GM21786 (cell line): ENCODE measurements at regions not wholly inside any gene's neighbourhood (a gene's known extent, or its start where the extent isn't known, plus 50 kb on each side); places are given as distances from the start of the nearest gene placed in this dataset.

Source experiments
- ATAC-seq: cut with Tn5 transposase; IDR thresholded peaks from one replicate; pipeline ENCODE4 v1.9.1; 2021; ENCODE audit not compliant: unreplicated experiment

DNA sequence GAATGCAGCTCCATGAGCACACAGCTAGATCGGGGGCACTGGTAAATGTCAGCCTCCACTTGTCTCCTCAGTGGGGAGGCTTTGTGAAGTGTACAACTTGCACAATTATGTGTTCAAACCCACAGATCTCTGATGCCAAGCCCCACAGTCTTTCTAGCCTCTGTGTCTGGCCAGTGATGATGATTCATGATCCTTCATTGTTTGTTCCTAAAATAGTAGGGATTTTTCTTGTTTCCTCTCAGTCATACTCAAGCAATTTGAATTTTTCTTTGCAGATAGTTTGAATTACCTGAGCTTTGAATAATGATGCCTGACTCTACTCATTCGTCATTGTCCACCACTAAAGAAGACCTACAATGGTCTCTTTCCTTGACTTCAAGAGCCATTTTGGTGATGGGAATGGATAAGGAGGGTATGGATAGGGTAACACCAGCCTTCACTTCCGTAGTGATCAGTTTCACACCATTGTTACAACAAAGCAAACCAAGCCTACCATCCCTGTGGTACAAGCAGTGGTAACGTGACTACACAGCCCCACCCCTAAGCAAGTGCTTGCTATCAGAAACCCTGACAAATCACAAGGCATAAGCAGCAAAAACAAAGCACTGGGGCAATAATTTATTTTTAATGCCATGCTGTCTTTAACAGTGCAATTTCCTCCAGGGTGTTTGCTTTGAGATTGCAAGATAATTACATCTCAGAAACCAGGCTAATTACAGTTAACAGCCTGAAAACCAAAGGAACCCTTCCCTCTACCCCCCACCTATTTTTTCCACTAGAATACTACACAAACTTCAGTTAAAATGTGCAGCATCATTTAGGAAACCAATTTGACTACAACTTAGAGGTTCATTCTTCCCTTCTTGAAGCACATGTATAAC is 114.1 kb upstream of the PPP2R3A start:
- ATAC-seq, result no peak

- no peak for ATAC-seq
Observed at GRCh38 chr3:135853981-135854380, 111.5 kb upstream of the PPP2R3A start.

GRCh38 chr3:135860761-135861160 is 104.8 kb upstream of the PPP2R3A start:
- no peak for ATAC-seq

DNA sequence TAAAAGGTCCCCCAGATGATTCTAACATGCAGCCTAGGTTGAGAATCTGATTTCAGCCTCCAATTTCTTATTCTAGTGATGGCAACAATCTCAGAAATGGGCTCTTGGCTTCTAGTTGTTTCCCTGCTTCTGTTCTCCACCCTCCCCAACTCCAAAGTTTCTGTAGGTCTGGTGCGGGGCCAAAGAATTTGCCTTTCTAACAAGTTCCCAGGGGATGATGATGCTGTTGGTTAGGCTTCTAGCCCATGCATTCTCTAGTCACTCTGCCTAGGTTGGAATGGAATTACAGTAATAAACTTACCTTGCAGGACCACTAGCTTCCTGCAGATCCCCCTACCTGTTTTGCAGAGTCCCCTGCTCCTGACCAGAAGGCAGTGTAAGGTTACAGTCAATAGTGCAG is 103.2 kb upstream of the PPP2R3A start:
- no peak for ATAC-seq

DNA sequence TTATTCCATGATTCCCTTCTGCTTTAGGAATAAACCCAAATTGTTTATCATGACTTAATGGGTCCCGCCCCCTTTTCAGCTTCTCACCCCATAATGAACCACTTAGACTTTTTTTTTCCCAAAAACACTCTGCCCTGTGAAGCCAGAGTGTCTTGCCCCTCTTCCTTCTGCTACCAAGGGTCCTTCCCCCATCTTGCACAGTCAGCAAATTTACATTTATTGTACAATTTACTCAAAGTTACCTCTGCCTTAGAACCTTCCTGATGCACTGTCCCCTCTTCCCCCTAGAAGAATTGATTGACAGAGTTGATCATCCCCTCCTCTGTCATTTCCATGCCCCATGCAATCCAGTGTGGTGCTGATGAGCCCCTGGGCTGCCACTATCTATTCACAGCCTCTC is 101.5 kb upstream of the PPP2R3A start:
- ATAC-seq, result no peak

- ATAC-seq, result no peak
Observed at GRCh38 chr3:135865085-135865484, 100.4 kb upstream of the PPP2R3A start.

- ATAC-seq, result no peak
Observed at GRCh38 chr3:135865553-135865952, 100.0 kb upstream of the PPP2R3A start.

GRCh38 chr3:135867911-135868310 is 97.6 kb upstream of the PPP2R3A start:
- ATAC-seq, result no peak

DNA sequence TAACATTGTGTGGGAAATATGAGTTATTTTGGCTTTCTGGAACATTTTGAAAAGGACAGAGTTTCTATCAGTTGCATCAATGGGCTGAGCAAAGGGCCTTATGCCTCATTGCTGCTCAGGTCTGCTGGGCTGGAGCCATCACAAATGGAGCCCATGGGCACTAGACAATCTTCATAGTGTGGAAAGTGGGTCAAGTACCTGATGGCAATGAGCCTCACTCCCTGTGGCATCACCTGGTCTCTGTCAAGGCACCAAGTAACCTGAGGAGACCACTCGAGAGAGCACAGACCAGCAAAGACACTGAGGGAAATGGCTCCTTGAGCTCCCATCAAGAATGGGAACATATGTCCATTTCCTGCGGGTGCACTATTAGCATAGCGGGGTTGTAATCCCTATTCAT is 96.7 kb upstream of the PPP2R3A start:
- no peak for ATAC-seq

DNA sequence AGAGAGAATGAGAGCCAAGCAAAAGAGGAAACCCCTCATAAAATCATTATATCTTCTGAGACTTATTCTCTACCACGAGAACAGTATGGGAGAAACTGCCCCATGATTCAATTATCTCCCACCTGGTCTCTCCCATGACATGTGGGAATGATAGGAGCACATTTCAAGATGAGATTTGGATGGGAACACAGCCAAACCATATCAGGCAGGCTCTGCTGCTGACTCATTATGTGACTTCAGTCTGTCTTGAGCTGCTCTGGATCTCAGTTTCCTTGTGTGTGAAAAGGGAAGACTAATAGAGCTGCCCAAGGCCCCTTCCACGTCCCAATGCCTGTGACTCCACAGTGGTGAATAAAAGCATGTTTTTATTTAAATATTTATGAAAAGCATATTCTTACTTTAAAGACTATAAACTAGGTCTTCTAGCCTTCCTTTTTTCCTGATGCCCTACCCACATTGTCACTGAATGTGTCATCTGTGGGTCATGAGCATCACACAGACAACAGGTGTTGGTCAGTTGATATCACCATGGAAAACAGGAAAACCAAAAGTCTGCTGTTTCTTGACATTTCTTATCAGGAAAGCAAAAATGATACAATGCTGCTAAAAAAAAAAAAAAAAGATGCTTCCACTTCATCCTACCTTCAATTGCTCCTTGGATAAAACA is 96.0 kb upstream of the PPP2R3A start:
- ATAC-seq, result no peak

DNA sequence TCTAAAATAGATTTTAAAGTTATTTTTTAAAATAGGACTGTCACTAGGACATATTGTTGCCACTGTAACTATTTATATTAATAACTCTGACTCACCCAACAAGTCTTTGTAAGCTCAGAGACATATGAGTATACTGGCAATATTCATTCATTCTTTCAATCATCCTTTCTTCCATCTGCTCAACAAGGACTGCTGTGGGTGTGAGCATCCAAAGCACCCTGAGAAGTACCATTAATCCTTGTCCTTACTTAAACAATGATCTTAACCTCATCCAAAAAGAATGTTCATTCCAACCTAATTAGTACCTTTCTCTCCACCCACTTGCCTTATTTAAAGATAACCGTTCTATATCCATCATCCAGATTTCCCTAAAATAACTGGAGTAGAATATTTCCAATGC is 94.2 kb upstream of the PPP2R3A start:
- ATAC-seq, result no peak

DNA sequence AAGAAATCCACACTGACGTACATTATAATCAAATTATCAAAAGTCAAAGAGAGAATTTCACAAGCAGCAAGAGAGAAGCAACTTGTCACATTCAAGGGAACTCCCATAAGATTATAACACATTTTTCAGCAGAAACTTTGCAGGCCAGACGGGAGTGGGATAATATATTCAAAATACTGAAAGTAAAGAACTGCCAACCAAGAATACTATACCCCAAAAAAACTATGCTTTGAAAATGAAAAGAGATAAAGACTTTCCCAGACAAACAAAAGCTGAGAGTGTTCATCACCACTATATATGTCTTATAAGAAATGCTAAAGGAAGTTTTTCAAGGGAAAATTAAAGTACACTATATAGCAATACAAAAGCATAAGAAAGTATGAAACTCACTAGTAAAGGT is 91.5 kb upstream of the PPP2R3A start:
- ATAC-seq, result no peak

DNA sequence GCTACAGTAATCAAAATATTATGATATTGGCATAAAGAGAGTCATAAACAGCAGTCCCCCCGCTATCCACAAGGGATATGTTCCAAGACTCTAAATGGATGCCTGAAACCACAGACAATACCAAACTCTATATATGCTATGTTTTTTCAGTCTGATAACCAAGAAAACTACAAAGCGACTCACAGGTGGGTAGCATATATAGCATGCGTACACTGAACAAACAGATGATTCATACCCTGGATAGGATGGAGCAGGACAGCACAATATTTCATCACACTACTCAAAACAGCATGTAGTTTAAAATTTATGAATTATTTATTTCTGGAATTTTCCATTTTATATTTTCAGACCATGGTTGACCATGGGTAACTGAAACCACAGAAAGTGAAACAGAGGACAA is 87.0 kb upstream of the PPP2R3A start:
- ATAC-seq, result no peak

DNA sequence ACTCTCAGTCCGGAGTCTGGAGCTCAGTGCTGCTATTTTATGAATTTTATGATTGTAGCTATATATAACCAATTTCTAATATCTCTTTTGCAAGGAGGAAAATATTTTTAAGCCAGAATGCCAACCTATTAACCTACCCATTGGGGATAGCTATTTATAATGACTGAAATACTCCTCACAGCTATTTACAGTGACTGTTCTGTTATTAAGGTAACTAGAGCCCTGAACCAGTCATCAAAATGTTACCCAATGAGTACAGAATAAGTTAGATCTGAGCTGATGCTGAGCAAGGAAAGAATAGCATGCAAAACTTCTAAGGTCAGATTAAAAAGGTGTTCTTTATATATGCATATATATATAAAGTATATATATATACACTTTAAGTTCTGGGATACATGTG is 79.6 kb upstream of the PPP2R3A start:
- ATAC-seq, result no peak

DNA sequence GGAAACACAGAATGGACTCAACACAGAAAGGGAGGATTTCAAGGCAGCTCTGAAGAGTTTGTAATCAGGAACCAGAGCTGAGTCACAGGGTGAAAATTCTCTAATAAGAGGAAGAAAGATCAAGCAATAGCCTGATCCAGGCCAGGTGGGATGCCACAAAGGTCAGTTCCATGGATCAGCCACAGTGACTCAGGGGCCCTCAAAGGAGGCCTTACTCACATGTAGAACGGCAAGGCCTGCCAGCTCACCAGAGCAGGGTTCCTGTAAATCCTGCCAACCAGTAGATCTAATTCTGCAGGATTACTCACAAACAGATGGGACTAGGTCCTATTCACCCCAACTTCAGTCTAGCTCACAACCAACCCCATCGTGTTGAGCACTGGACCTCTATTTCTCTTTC is 78.3 kb upstream of the PPP2R3A start:
- no peak for ATAC-seq

DNA sequence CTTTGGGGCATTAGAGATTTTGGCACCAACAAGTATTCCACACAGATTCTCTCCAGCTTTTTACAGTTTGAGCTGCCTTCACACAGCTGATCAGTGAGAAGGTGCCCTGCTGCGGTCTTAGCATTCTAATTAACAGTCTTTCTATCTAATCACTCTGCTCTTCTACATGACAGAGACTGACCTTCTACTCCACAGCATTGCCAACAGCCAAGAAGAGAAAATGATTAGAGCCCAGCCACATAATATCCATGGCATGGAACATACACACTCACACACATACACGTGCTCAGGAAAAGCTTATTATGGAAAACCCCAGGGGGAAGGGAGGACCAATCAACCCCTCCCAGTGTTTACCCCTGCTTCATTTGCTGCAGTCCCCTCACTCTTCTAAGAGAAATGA is 76.1 kb upstream of the PPP2R3A start:
- no peak for ATAC-seq

GRCh38 chr3:135891121-135891520 is 74.4 kb upstream of the PPP2R3A start:
- no peak for ATAC-seq

GRCh38 chr3:135895106-135895733 is 70.3 kb upstream of the PPP2R3A start:
- ATAC-seq, result no peak

- ATAC-seq, result no peak
Observed at GRCh38 chr3:135895734-135896121, 69.8 kb upstream of the PPP2R3A start.

GRCh38 chr3:135896613-135897012 is 68.9 kb upstream of the PPP2R3A start:
- no peak for ATAC-seq

DNA sequence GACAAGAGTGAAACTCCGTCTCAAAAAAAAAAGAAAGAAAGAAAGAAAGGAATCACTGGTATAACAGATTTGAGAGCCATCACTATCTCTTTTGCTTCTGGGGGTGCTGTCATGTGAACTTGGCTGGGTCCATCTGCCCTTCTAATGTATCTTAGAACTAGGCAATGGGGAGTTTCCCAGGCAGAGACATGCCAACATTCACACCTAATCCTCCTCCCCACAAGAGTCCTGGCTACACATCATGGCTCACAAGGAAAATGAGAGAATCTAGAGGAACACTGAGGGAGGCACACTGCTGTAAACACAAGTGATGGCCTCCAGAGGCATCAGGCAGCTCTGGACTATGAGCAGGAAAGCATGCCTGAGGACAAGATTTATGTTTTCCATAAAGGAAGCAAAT is 67.8 kb upstream of the PPP2R3A start:
- no peak for ATAC-seq

DNA sequence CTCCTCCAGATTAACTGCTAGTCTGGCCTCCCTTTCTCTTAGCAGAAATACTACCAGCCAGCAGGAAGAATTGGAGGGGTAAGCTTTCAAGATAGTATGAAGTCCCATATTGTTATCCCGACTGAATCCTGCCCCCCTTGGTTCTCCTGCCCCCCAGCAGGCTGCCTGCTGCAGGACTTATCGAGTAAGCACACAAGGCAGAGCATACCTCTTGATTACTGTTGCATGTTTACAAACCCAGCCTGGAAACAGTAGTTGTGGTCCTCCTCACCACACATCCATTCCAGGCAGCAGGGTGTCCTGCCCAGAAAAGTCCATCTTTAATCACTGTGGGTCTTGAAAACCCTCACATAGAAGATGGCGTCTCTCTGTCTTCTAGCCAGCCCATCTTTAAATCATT is 66.8 kb upstream of the PPP2R3A start:
- ATAC-seq, result no peak
